ENCODE measurements at regions not wholly inside any gene's neighbourhood (a gene's known extent, or its start where the extent isn't known, plus 50 kb on each side); places are given as distances from the start of the nearest gene placed in this dataset.

GRCh38 chr2:65655000-65655399, 222.6 kb upstream of the SPRED2 start:
- no peak for TF ChIP-seq TEAD4 (IDR thresholded peaks at IDR 0.05; ENCODE audit: borderline replicate concordance, insufficient read depth)
- no peak for TF ChIP-seq RFX5 (IDR thresholded peaks at IDR 0.05; ENCODE audit: low read length)
- TF ChIP-seq RAD21 (IDR thresholded peaks at IDR 0.05; ENCODE audit: low read length), result no peak
- TF ChIP-seq CTCF (IDR thresholded peaks at IDR 0.05), result no peak
- TF ChIP-seq, protein P1, sequence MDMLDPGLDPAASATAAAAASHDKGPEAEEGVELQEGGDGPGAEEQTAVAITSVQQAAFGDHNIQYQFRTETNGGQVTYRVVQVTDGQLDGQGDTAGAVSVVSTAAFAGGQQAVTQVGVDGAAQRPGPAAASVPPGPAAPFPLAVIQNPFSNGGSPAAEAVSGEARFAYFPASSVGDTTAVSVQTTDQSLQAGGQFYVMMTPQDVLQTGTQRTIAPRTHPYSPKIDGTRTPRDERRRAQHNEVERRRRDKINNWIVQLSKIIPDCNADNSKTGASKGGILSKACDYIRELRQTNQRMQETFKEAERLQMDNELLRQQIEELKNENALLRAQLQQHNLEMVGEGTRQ (IDR thresholded peaks at IDR 0.05; ENCODE audit: borderline replicate concordance, low read depth, low read length), result no peak
- no peak for TF ChIP-seq TCF12 (IDR thresholded peaks at IDR 0.05)
- TF ChIP-seq, protein P2, sequence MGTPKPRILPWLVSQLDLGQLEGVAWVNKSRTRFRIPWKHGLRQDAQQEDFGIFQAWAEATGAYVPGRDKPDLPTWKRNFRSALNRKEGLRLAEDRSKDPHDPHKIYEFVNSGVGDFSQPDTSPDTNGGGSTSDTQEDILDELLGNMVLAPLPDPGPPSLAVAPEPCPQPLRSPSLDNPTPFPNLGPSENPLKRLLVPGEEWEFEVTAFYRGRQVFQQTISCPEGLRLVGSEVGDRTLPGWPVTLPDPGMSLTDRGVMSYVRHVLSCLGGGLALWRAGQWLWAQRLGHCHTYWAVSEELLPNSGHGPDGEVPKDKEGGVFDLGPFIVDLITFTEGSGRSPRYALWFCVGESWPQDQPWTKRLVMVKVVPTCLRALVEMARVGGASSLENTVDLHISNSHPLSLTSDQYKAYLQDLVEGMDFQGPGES (IDR thresholded peaks at IDR 0.05; ENCODE audit: low read depth, low read length), result no peak
- TF ChIP-seq TAF1 (IDR thresholded peaks at IDR 0.05; ENCODE audit: borderline replicate concordance, low read depth, low read length), result no peak
- TF ChIP-seq FOXJ3 (CRISPR knock-in tag; IDR thresholded peaks at IDR 0.05), result no peak
